ENCODE measurements at regions not wholly inside any gene's neighbourhood (a gene's known extent, or its start where the extent isn't known, plus 50 kb on each side); places are given as distances from the start of the nearest gene placed in this dataset.

- H3K79me2 ChIP-seq (ENCODE audit: insufficient read depth, low read length), result no peaks in the 10 kb centered on the region
- no peaks in the 10 kb centered on the region for H4K20me1 ChIP-seq (ENCODE audit: insufficient read depth)
- H3K9me2 ChIP-seq (ENCODE audit: insufficient read depth), result no peaks in the 10 kb centered on the region
- H3K4me2 ChIP-seq (ENCODE audit: low read length), result no peak overlapping the region
- ChIA-PET POLR2A (no interaction called here), CTCF (no interaction called here), RAD21 (ENCODE audit: low non-redundant PET in 1 of 2, low total read pairs in 2 of 2, uncharacterized antibody in 2 of 2, unreplicated experiment in 2 of 2) (no interaction called here)
- no peaks in the 10 kb centered on the region for H3K4me1 ChIP-seq (ENCODE audit: control insufficient read depth in 1 of 2, insufficient read depth in 2 of 2, low read length in 2 of 2)
- H3K36me3 ChIP-seq (ENCODE audit: control insufficient read depth in 1 of 2, insufficient read depth in 2 of 2, low read length in 2 of 2), result no peaks in the 10 kb centered on the region
- BruUV-seq (replicated peaks), result no TSS peak
- H3K9me3 ChIP-seq (ENCODE audit: control insufficient read depth in 1 of 2, insufficient read depth in 1 of 2, low read depth in 1 of 2, low read length in 2 of 2), result no peaks in the 10 kb centered on the region
- TF ChIP-seq SRF (IDR thresholded peaks at IDR 0.05; ENCODE audit: low read depth) (no peak), ELF1 (IDR thresholded peaks at IDR 0.05; ENCODE audit: borderline replicate concordance, low read depth) (no peak), YY1 (IDR thresholded peaks at IDR 0.05; ENCODE audit: extremely low read depth, insufficient replicate concordance, low read depth, low read length) (no peak), EZH2phosphoT487 (IDR thresholded peaks at IDR 0.05; ENCODE audit: borderline replicate concordance) (no peak), EZH2 (IDR thresholded peaks at IDR 0.05) (no peak)
- H3K27ac ChIP-seq (ENCODE audit: low read depth, low read length), result no peak overlapping the region
- no peak overlapping the region for H3K4me3 ChIP-seq (replicated peaks in 1 of 2; ENCODE audit: low read depth in 1 of 2, low read length in 2 of 2)
- intact Hi-C loops (cut with micrococcal nuclease), result no loop called here
- H3K9ac ChIP-seq (ENCODE audit: low read length), result no peak overlapping the region
- 0 out of 2 replicates have a peak, but pooled peaks cover 16% of the 10 kb centered on the region for H3K27me3 ChIP-seq (ENCODE audit: insufficient read depth, low read length)
- H2AFZ ChIP-seq (ENCODE audit: low read depth, low read length, poor library complexity, severe bottlenecking), result no peak overlapping the region
- DNase-seq (ENCODE audit: low read depth, low spot score), result no peak
- ATAC-seq, result no peak
These were observed 299.8 kb upstream of the GOLIM4 start for GRCh38 chr3:168395551-168395950.

- Histone ChIP-seq H4K20me1 (ENCODE audit: insufficient read depth) (no peaks in the 10 kb centered on the region), H3K27me3 (ENCODE audit: insufficient read depth, low read length) (0 out of 2 replicates have a peak, but pooled peaks cover 16% of the 10 kb centered on the region), H3K4me3 (replicated peaks in 1 of 2; ENCODE audit: low read depth in 1 of 2, low read length in 2 of 2) (no peak overlapping the region), H3K9ac (ENCODE audit: low read length) (no peak overlapping the region), H3K27ac (ENCODE audit: low read depth, low read length) (no peak overlapping the region), H2AFZ (ENCODE audit: low read depth, low read length, poor library complexity, severe bottlenecking) (no peak overlapping the region), H3K9me2 (ENCODE audit: insufficient read depth) (no peaks in the 10 kb centered on the region), H3K4me2 (ENCODE audit: low read length) (no peak overlapping the region), H3K36me3 (ENCODE audit: control insufficient read depth in 1 of 2, insufficient read depth in 2 of 2, low read length in 2 of 2) (no peaks in the 10 kb centered on the region), H3K4me1 (ENCODE audit: control insufficient read depth in 1 of 2, insufficient read depth in 2 of 2, low read length in 2 of 2) (no peaks in the 10 kb centered on the region), H3K9me3 (ENCODE audit: control insufficient read depth in 1 of 2, insufficient read depth in 1 of 2, low read depth in 1 of 2, low read length in 2 of 2) (no peaks in the 10 kb centered on the region), H3K79me2 (ENCODE audit: insufficient read depth, low read length) (no peaks in the 10 kb centered on the region)
- ChIA-PET RAD21 (ENCODE audit: low non-redundant PET in 1 of 2, low total read pairs in 2 of 2, uncharacterized antibody in 2 of 2, unreplicated experiment in 2 of 2) (no interaction called here), POLR2A (no interaction called here), CTCF (no interaction called here)
- DNase-seq (ENCODE audit: low read depth, low spot score), result no peak
- BruUV-seq (replicated peaks), result no TSS peak
- TF ChIP-seq SIN3A (IDR thresholded peaks at IDR 0.05; ENCODE audit: low read depth), result no peak
- no peak for TF ChIP-seq ELF1 (IDR thresholded peaks at IDR 0.05; ENCODE audit: borderline replicate concordance, low read depth)
- TF ChIP-seq POLR2A (IDR thresholded peaks at IDR 0.05; ENCODE audit: borderline replicate concordance, extremely low read depth, insufficient read depth, insufficient read length), result no peak
- no peak for TF ChIP-seq MAX (IDR thresholded peaks at IDR 0.05)
- TF ChIP-seq CBX3 (IDR thresholded peaks at IDR 0.05; ENCODE audit: low read depth), result no peak
- no peak for TF ChIP-seq EZH2phosphoT487 (IDR thresholded peaks at IDR 0.05; ENCODE audit: borderline replicate concordance)
- no peak for TF ChIP-seq EZH2 (IDR thresholded peaks at IDR 0.05)
- no peak for TF ChIP-seq SP1 (IDR thresholded peaks at IDR 0.05; ENCODE audit: low read depth)
- no peak for TF ChIP-seq ZNF274 (IDR thresholded peaks at IDR 0.05; ENCODE audit: low read depth, low read length)
- intact Hi-C loops (cut with micrococcal nuclease), result no loop called here
- no peak for ATAC-seq
These were observed 298.7 kb upstream of the GOLIM4 start for GRCh38 chr3:168394439-168394838.
